H1 (cell line): ENCODE measurements at regions not wholly inside any gene's neighbourhood (a gene's known extent, or its start where the extent isn't known, plus 50 kb on each side); places are given as distances from the start of the nearest gene placed in this dataset.

ENCODE experiments used
- ATF3 ChIP-seq: IDR thresholded peaks from 2 replicates; pipeline ENCODE4 v1.6.1; 2011; ENCODE audit warnings: low read depth, mild to moderate bottlenecking, low read length; ENCODE audit not compliant: insufficient read depth
- CHD1 ChIP-seq: IDR thresholded peaks from 2 replicates; pipeline ENCODE4 v1.6.1; 2012; ENCODE audit warnings: low read depth, low read length, improper control_type of control experiment
- CTCF ChIP-seq, 3 experiments: IDR thresholded peaks; 1 replicate in 2 of 3; 2 replicates in 1 of 3; pipeline versions ENCODE4 v1.5.1 to v1.6.1; 2011; ENCODE audit warnings: low read length in 3 of 3, mild to moderate bottlenecking in 3 of 3, inconsistent platforms in 2 of 3, low read depth in 1 of 3, moderate library complexity in 1 of 3; ENCODE audit not compliant: insufficient read depth in 1 of 3; ENCODE audit errors: control extremely low read depth in 1 of 3
- EP300 ChIP-seq, 2 experiments: IDR thresholded peaks; 1 replicate in 1 of 2; 2 replicates in 1 of 2; pipeline ENCODE4 v1.6.1; 2011 to 2012; ENCODE audit warnings: low read depth in 2 of 2, low read length in 2 of 2, mild to moderate bottlenecking in 2 of 2, borderline replicate concordance in 1 of 2, inconsistent platforms in 1 of 2, moderate library complexity in 1 of 2
- RAD21 ChIP-seq, 2 experiments: IDR thresholded peaks in 1 of 2; conservative IDR thresholded peaks in 1 of 2; 2 replicates each; pipeline ENCODE4 v1.6.1; 2011; ENCODE audit warnings: low read depth in 2 of 2, low read length in 2 of 2, improper control_type of control experiment in 1 of 2, inconsistent platforms in 1 of 2, mild to moderate bottlenecking in 1 of 2, moderate library complexity in 1 of 2
- RNF2 ChIP-seq: fragments of 200-900, 300-1000 bp; sonication (generic); IDR thresholded peaks from 2 replicates; pipeline ENCODE4 v1.7.1; 2016; ENCODE audit warnings: borderline replicate concordance, low read depth, mild to moderate bottlenecking, antibody characterized with exemption, low read length; ENCODE audit not compliant: poor library complexity, severe bottlenecking; ENCODE audit errors: missing control alignments
- SP1 ChIP-seq: IDR thresholded peaks from 2 replicates; pipeline ENCODE4 v1.6.1; 2011; ENCODE audit warnings: low read depth, low read length
- SUZ12 ChIP-seq: fragments of 200-600 bp; sonication (generic); IDR thresholded peaks from 2 replicates; pipeline ENCODE4 v1.6.1; 2012; ENCODE audit warnings: mild to moderate bottlenecking, inconsistent platforms, low read length, moderate library complexity, mixed read lengths
- TEAD4 ChIP-seq: IDR thresholded peaks from 2 replicates; pipeline ENCODE4 v1.6.1; 2012; ENCODE audit warnings: low read depth, low read length, inconsistent platforms, mixed read lengths
- YY1 ChIP-seq: IDR thresholded peaks from 2 replicates; pipeline ENCODE4 v1.6.1; 2011; ENCODE audit warnings: low read depth, mild to moderate bottlenecking, low read length
- ZNF274 ChIP-seq: IDR thresholded peaks from 2 replicates; pipeline ENCODE4 v1.7.0; 2012; ENCODE audit warnings: low read length, borderline replicate concordance; ENCODE audit errors: extremely low read depth
- TF ChIP-seq, protein P1 (sequence below): IDR thresholded peaks from 2 replicates; pipeline ENCODE4 v1.6.1; 2012; ENCODE audit warnings: inconsistent platforms

GRCh38 chr2:100212850-100213249 lies 70.5 kb upstream of the AFF3 start:
- TF ChIP-seq TEAD4 = no peak
- TF ChIP-seq CTCF (IDR thresholded peaks at IDR 0.05; ENCODE audit: control extremely low read depth in 1 of 3, insufficient read depth in 1 of 3, low read depth in 1 of 3, low read length in 3 of 3) = no peak
- no peak for TF ChIP-seq RAD21 (IDR thresholded peaks at IDR 0.05 in 1 of 2, conservative IDR thresholded peaks at IDR 0.05 in 1 of 2; ENCODE audit: low read depth in 2 of 2, low read length in 2 of 2)
- TF ChIP-seq ZNF274 = no peak
- no peak for TF ChIP-seq SP1
- TF ChIP-seq, protein P1, sequence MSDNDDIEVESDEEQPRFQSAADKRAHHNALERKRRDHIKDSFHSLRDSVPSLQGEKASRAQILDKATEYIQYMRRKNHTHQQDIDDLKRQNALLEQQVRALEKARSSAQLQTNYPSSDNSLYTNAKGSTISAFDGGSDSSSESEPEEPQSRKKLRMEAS = no peak
- TF ChIP-seq SUZ12 = no peak
- TF ChIP-seq CHD1 = no peak
- TF ChIP-seq ATF3 = no peak
- TF ChIP-seq EP300 (IDR thresholded peaks at IDR 0.05; ENCODE audit: borderline replicate concordance in 1 of 2, low read depth in 2 of 2, low read length in 2 of 2) = no peak
- TF ChIP-seq YY1 = no peak
- no peak for TF ChIP-seq RNF2
